HEK293 (cell line): ENCODE measurements at regions not wholly inside any gene's neighbourhood (a gene's known extent, or its start where the extent isn't known, plus 50 kb on each side); places are given as distances from the start of the nearest gene placed in this dataset.

ENCODE experiments used
- CTCF ChIP-seq: fragments of 450-650 bp; formaldehyde crosslinking; IDR thresholded peaks from 2 replicates; pipeline ENCODE4 v1.5.1; 2016; ENCODE audit warnings: missing biosample characterization, missing genetic modification characterization
- GLI4 ChIP-seq: fragments of 450-650 bp; formaldehyde crosslinking; IDR thresholded peaks from 2 replicates; pipeline ENCODE4 v1.5.1; 2016; ENCODE audit warnings: missing biosample characterization, missing genetic modification characterization
- TCF7L2 ChIP-seq: IDR thresholded peaks from 2 replicates; pipeline ENCODE4 v1.6.1; 2011; ENCODE audit warnings: low read depth, mild to moderate bottlenecking, inconsistent platforms, low read length, moderate library complexity, borderline replicate concordance
- ZBTB1 ChIP-seq: fragments of 450-650 bp; formaldehyde crosslinking; IDR thresholded peaks from 2 replicates; pipeline ENCODE4 v1.5.1; 2016; ENCODE audit warnings: missing biosample characterization, missing genetic modification characterization
- ZNF132 ChIP-seq: fragments of 450-650 bp; formaldehyde crosslinking; IDR thresholded peaks from 2 replicates; pipeline ENCODE4 v1.5.1; 2017; ENCODE audit warnings: missing biosample characterization, missing genetic modification characterization, borderline replicate concordance
- ZNF23 ChIP-seq: fragments of 450-650 bp; formaldehyde crosslinking; IDR thresholded peaks from 2 replicates; pipeline ENCODE4 v1.5.1; 2016; ENCODE audit warnings: missing biosample characterization, missing genetic modification characterization, borderline replicate concordance
- ZNF292 ChIP-seq: fragments of 450-650 bp; formaldehyde crosslinking; IDR thresholded peaks from 2 replicates; pipeline ENCODE4 v1.5.1; 2016; ENCODE audit warnings: low read depth, missing biosample characterization, missing genetic modification characterization, borderline replicate concordance
- ZNF394 ChIP-seq: fragments of 450-650 bp; formaldehyde crosslinking; IDR thresholded peaks from 2 replicates; pipeline ENCODE4 v1.5.1; 2016; ENCODE audit warnings: missing biosample characterization, missing genetic modification characterization, mild to moderate bottlenecking, moderate library complexity, borderline replicate concordance
- ZNF426 ChIP-seq: fragments of 450-650 bp; formaldehyde crosslinking; IDR thresholded peaks from 2 replicates; pipeline ENCODE4 v1.5.1; 2017; ENCODE audit warnings: missing biosample characterization, missing genetic modification characterization, mild to moderate bottlenecking, inconsistent platforms, moderate library complexity
- ZNF529 ChIP-seq: fragments of 450-650 bp; formaldehyde crosslinking; IDR thresholded peaks from 2 replicates; pipeline ENCODE4 v1.5.1; 2017; ENCODE audit warnings: missing genetic modification characterization, missing biosample characterization; ENCODE audit not compliant: insufficient replicate concordance
- ZNF623 ChIP-seq: fragments of 450-650 bp; formaldehyde crosslinking; IDR thresholded peaks from 2 replicates; pipeline ENCODE4 v1.5.1; 2016; ENCODE audit warnings: missing biosample characterization, missing genetic modification characterization
- ZSCAN16 ChIP-seq: fragments of 450-650 bp; formaldehyde crosslinking; IDR thresholded peaks from 2 replicates; pipeline ENCODE4 v1.5.1; 2016; ENCODE audit warnings: missing biosample characterization, missing genetic modification characterization
- TF ChIP-seq, protein P1 (sequence below): fragments of 450-650 bp; formaldehyde crosslinking; IDR thresholded peaks from 2 replicates; pipeline ENCODE4 v1.5.1; 2016; ENCODE audit warnings: missing biosample characterization, missing genetic modification characterization

DNA sequence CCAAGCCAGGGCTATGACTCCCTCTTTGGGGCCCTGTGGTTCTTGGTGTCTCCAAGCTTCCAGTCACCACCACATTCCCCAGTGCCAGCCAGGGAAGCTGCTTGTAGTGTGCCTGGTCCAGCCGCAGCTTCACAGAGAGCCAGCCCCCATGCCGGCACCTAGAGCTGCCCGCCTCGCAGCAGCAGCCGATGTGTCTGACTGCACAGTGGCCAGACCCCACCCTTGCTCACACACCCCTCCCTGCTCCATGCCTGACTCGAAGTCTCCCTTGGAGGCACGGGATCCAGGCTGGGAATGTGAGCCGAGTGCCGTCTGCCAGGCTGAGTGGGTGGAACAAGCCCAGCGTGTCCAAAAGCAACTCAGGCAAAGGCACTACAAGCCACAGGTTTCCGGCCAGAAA, 123.3 kb upstream of the SFSWAP start:
- TF ChIP-seq ZNF426 (no peak), ZNF23 (no peak), TCF7L2 (no peak), CTCF (no peak), ZSCAN16 (tag by site-specific recombination) (no peak), ZNF394 (no peak), ZNF529 (no peak), ZBTB1 (tag by site-specific recombination) (no peak), ZNF292 (tag by site-specific recombination) (no peak), GLI4 (tag by site-specific recombination) (no peak), ZNF623 (tag by site-specific recombination) (no peak), ZNF132 (tag by site-specific recombination) (no peak)
- TF ChIP-seq, protein P1, sequence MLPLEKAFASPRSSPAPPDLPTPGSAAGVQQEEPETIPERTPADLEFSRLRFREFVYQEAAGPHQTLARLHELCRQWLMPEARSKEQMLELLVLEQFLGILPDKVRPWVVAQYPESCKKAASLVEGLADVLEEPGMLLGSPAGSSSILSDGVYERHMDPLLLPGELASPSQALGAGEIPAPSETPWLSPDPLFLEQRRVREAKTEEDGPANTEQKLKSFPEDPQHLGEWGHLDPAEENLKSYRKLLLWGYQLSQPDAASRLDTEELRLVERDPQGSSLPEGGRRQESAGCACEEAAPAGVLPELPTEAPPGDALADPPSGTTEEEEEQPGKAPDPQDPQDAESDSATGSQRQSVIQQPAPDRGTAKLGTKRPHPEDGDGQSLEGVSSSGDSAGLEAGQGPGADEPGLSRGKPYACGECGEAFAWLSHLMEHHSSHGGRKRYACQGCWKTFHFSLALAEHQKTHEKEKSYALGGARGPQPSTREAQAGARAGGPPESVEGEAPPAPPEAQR (tag by site-specific recombination) = no peak
